Esophagus squamous epithelium (tissue), 5 donors: ENCODE measurements at regions not wholly inside any gene's neighbourhood (a gene's known extent, or its start where the extent isn't known, plus 50 kb on each side); places are given as distances from the start of the nearest gene placed in this dataset.

Experiments used
- DNase-seq: peaks from one replicate; lab custom pipeline; 2025; lab: John Stamatoyannopoulos, UW
- H3K27ac ChIP-seq, 4 donors: fragments of 200-600 bp; sonication (generic); one replicate each; pipeline ENCODE4 v1.5.1; 2016 to 2019; ENCODE audit warnings: mild to moderate bottlenecking in 1 of 4
- H3K27me3 ChIP-seq, 4 donors: fragments of 200-600 bp; sonication (generic); 1 replicate in 3 of 4; 2 replicates in 1 of 4; pipeline versions ENCODE4 v1.5.1 to v1.6.0; 2017 to 2021; ENCODE audit warnings: antibody characterized with exemption in 1 of 4
- H3K36me3 ChIP-seq, 3 donors: fragments of 200-600 bp; sonication (generic); one replicate each; pipeline ENCODE4 v1.5.1; 2016 to 2019
- H3K4me1 ChIP-seq, 3 donors: fragments of 200-600 bp; sonication (generic); one replicate each; pipeline ENCODE4 v1.5.1; 2017 to 2019
- H3K4me3 ChIP-seq, 4 donors: fragments of 200-600 bp; sonication (generic); 1 replicate in 3 of 4; 2 replicates in 1 of 4; pipeline ENCODE4 v1.5.1; 2016 to 2019; ENCODE audit warnings: mild to moderate bottlenecking in 2 of 4, moderate library complexity in 1 of 4
- H3K9me3 ChIP-seq, 3 donors: fragments of 200-600 bp; sonication (generic); one replicate each; pipeline ENCODE4 v1.5.1; 2016 to 2019
- POLR2A ChIP-seq, 4 donors: fragments of 450-650 bp; IDR thresholded peaks; one replicate each; pipeline ENCODE4 v1.6.1; 2017; ENCODE audit warnings: antibody characterized with exemption in 4 of 4, mild to moderate bottlenecking in 4 of 4, moderate library complexity in 3 of 4
- WGBS, 2 donors: methylation state at CpG; one replicate each; pipeline ENCODE4 v1.1.5; 2018; 5-methylcytosine and 5-hydroxymethylcytosine counted together
- intact Hi-C: fragments of 100-400 bp; cut with DNase I; formaldehyde crosslinking; loops from one replicate; pipeline ENCODE4 v1.15.0; 2022
- TF ChIP-seq, protein P1 (sequence below), 6 experiments: fragments of 450-650 bp in 4 of 6; fragments of 200-600 bp in 2 of 6; sonication (generic) in 2 of 6; IDR thresholded peaks; one replicate each; pipeline ENCODE4 v1.5.1; 2016 to 2019; ENCODE audit warnings: antibody characterized with exemption in 6 of 6, mild to moderate bottlenecking in 4 of 6, moderate library complexity in 4 of 6
- donor health status: DM: yes; HTN: yes; CAD: no.

DNA sequence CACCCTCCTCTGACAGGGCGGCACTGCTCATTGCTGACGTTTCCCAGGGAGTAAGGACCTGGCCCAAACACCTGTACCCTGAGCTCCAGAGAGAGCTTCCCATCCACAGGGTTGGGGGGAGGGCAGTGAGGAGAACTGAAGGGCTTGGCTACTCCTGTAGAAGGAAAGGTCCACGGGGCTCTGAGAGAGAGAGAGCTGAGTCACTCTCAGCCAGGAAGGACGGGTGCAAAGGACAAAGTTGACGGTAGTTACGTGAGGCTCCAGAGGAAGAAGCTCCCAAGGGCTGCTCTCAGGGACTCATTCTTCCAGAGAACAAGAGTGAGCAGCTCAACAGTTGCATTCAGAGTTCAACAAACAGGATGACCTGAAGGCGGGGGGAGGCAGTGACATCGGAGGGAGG, 852.5 kb downstream of the GALR1 start:
- DNase-seq = no peak
- Histone ChIP-seq H3K27me3 (no peaks in the 10 kb centered on the region), H3K27ac (no peak overlapping the region), H3K9me3 (no peaks in the 10 kb centered on the region), H3K36me3 (no peaks in the 10 kb centered on the region), H3K4me3 (no peak overlapping the region), H3K4me1 (peaks cover 0 to 17% (median 0%) of the 10 kb centered on the region in 3 donors)
- 63 to 81% methylated on average over 5 to 6 of the region's 8 CpGs for WGBS, 2 donors
- TF ChIP-seq POLR2A (IDR thresholded peaks at IDR 0.05) = no peak
- TF ChIP-seq, protein P1, sequence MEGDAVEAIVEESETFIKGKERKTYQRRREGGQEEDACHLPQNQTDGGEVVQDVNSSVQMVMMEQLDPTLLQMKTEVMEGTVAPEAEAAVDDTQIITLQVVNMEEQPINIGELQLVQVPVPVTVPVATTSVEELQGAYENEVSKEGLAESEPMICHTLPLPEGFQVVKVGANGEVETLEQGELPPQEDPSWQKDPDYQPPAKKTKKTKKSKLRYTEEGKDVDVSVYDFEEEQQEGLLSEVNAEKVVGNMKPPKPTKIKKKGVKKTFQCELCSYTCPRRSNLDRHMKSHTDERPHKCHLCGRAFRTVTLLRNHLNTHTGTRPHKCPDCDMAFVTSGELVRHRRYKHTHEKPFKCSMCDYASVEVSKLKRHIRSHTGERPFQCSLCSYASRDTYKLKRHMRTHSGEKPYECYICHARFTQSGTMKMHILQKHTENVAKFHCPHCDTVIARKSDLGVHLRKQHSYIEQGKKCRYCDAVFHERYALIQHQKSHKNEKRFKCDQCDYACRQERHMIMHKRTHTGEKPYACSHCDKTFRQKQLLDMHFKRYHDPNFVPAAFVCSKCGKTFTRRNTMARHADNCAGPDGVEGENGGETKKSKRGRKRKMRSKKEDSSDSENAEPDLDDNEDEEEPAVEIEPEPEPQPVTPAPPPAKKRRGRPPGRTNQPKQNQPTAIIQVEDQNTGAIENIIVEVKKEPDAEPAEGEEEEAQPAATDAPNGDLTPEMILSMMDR (IDR thresholded peaks at IDR 0.05) = no peak
- intact Hi-C loops = no loop called here

DNA sequence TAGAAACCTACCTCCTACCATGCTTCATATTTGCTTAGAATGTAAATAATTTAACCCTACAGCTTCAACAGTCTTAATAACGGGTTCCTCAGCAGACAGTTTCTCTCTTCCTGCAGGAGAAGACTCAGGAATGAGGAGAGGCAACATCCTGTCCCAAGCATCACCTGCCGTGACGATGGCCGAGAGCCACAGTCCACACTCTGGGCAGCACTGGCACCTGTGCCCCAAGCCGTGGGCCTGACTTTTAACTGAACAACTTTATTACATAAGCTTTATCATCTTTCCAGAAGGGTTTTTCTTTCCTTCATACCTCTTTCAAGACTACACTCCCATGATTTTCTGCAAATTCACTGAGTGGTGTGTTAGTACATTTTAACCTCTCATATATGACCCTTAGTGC, 856.0 kb downstream of the GALR1 start:
- H3K27ac ChIP-seq = no peak overlapping the region
- no peak for DNase-seq
- H3K4me1 ChIP-seq = peaks cover 0 to 18% (median 0%) of the 10 kb centered on the region in 3 donors
- H3K9me3 ChIP-seq = no peaks in the 10 kb centered on the region
- intact Hi-C loops = no loop called here
- no peak for TF ChIP-seq POLR2A (IDR thresholded peaks at IDR 0.05)
- TF ChIP-seq, protein P1 (IDR thresholded peaks at IDR 0.05) = no peak
- 78 to 86% methylated on average over 5 of the region's 5 CpGs for WGBS, 2 donors
- no peak overlapping the region for H3K4me3 ChIP-seq
- H3K36me3 ChIP-seq = no peaks in the 10 kb centered on the region
- no peaks in the 10 kb centered on the region for H3K27me3 ChIP-seq

GRCh38 chr18:78106946-78107345, 857.3 kb downstream of the GALR1 start:
- 90 to 93% methylated on average over 9 to 11 of the region's 15 CpGs for WGBS, 2 donors
- Histone ChIP-seq H3K36me3 (no peaks in the 10 kb centered on the region), H3K27me3 (no peaks in the 10 kb centered on the region), H3K27ac (no peak overlapping the region), H3K4me3 (no peak overlapping the region), H3K4me1 (peaks cover 0 to 18% (median 0%) of the 10 kb centered on the region in 3 donors), H3K9me3 (no peaks in the 10 kb centered on the region)
- intact Hi-C loops = no loop called here
- DNase-seq = no peak
- TF ChIP-seq, protein P1 (IDR thresholded peaks at IDR 0.05) = no peak
- TF ChIP-seq POLR2A (IDR thresholded peaks at IDR 0.05) = no peak

- H3K27me3 ChIP-seq = no peaks in the 10 kb centered on the region
- 63 to 83% methylated on average over 8 to 9 of the region's 9 CpGs for WGBS, 2 donors
- H3K9me3 ChIP-seq = no peaks in the 10 kb centered on the region
- H3K4me1 ChIP-seq = peaks cover 0 to 18% (median 0%) of the 10 kb centered on the region in 3 donors
- no peaks in the 10 kb centered on the region for H3K36me3 ChIP-seq
- DNase-seq = no peak
- H3K4me3 ChIP-seq = no peak overlapping the region
- H3K27ac ChIP-seq = no peak overlapping the region
- intact Hi-C loops = no loop called here
- TF ChIP-seq POLR2A (IDR thresholded peaks at IDR 0.05) = no peak
- TF ChIP-seq, protein P1 (IDR thresholded peaks at IDR 0.05) = no peak
Observed at GRCh38 chr18:78107363-78107762, 857.7 kb downstream of the GALR1 start.

GRCh38 chr18:78108554-78108953, 858.9 kb downstream of the GALR1 start:
- TF ChIP-seq, protein P1 (IDR thresholded peaks at IDR 0.05) = no peak
- no peak for TF ChIP-seq POLR2A (IDR thresholded peaks at IDR 0.05)
- Histone ChIP-seq H3K27ac (no peak overlapping the region), H3K27me3 (no peaks in the 10 kb centered on the region), H3K36me3 (no peaks in the 10 kb centered on the region), H3K4me3 (no peak overlapping the region), H3K9me3 (no peaks in the 10 kb centered on the region), H3K4me1 (peaks cover 0 to 18% (median 0%) of the 10 kb centered on the region in 3 donors)
- intact Hi-C loops = no loop called here
- DNase-seq = no peak
- 45 to 52% methylated on average over 5 of the region's 5 CpGs for WGBS, 2 donors
